HG03095 (cell line): ENCODE measurements at regions not wholly inside any gene's neighbourhood (a gene's known extent, or its start where the extent isn't known, plus 50 kb on each side); places are given as distances from the start of the nearest gene placed in this dataset.

Experiments used
- ATAC-seq: cut with Tn5 transposase; IDR thresholded peaks from one replicate; pipeline ENCODE4 v1.9.1; 2021; ENCODE audit warnings: moderate library complexity; ENCODE audit not compliant: unreplicated experiment

GRCh38 chr22:22743128-22743760, 98.8 kb downstream of the GGTLC2 start:
- no peak for ATAC-seq

GRCh38 chr22:22744412-22745224, 100.2 kb downstream of the GGTLC2 start:
- no peak for ATAC-seq

DNA sequence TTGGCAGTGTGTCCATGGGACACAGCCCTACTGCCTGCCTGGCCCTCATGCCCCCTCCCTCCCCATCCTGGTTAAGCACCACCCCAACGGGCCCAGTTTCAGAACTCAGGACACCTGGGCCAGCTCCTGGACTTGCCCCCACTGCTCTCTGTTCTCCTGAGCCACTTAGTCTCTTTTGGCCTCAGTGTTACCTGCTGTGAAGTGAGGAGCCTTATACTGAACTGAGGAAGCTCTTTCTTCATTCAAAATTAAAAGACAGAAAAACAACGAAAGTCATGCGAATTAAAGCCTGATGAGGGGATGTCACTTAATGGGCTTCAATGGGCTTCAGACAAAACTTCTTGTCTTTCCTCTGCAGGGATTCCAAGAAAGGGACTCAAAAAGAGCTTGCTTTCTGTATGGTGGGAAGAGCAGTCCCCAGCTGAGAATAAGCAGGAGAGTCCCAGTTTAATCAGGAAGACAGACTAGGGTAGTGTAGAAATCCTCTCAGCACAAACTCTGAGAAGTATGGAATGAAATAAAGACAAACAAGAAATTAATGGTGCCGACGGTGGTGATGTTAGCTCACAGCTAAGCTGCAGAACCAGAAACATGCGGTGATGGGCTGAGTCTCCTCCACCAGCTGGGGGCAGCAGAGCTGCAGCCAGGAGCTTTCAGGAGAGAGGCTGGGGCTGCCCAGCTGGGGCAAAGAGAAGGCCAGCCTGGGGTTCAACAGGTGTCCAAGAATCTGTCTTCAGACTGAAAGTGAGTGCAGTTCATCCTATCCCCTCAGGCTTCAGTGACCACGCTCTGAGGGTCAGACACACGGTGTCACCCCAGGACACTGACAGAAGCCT, 101.0 kb downstream of the GGTLC2 start:
- ATAC-seq, result no peak

DNA sequence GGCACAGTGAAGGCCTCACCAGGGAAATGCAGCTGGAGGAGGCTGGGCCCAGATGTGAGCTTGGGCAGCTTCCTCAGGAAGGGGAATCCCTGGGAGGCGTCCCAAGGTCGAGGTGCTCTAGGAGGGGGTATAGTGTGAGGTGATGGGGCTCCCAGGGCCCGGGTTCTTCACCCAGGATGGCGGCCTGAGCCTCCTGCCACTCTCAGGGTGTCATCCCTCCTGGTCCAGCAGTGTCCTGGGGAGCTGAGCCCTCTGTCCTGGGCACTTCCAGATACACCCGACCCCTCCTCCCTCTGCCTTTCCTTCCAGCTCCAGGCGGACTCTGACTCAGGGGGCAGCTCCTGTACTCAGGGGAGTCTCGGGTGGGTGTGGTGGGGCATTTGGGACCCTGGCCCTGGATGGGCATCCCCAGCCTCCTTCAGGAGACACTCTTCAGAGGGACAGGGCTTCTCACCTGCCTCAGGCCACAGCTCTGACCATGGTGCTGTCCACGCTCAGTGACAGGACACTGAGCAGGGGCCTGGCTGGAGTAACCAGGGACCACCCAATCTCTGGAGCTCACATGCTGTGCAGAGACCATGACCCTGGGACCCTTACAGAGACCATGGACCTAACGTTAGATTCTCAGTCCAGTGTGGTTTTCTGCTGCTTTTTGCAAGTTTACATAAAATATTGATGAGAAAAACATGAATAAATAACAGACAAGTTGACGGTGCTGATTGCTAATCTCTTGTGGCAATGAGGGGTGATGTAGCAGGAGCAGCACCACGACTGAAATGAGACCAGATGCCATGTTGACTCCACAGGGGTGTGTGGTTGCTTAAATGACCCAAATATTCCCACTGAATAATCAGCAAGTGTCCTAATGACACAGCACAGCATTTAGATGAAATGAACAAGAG, 101.9 kb downstream of the GGTLC2 start:
- ATAC-seq, result no peak

GRCh38 chr22:22746963-22747933, 102.8 kb downstream of the GGTLC2 start:
- no peak for ATAC-seq

DNA sequence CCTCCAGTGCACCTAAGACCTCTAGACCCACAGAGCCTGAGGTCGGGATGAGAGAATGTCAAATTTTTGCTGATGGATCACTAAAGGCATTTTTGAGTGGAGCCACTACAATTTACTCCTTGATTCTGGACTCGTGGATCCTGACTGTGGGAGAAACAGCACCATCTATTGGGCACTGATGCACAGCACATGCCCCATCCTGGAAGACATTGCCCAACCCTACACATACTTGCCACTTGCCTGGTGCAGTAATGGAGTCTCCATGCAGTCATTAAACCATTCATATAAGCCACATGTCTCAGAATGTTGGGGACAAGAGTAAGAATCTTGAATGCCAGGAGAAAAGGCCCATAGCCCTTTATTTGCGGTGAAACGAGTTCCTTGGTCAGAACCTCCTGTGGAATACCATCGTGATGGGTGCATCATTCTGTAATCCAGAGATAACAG, 103.9 kb downstream of the GGTLC2 start:
- ATAC-seq, result no peak

GRCh38 chr22:22748756-22749155, 104.3 kb downstream of the GGTLC2 start:
- no peak for ATAC-seq

DNA sequence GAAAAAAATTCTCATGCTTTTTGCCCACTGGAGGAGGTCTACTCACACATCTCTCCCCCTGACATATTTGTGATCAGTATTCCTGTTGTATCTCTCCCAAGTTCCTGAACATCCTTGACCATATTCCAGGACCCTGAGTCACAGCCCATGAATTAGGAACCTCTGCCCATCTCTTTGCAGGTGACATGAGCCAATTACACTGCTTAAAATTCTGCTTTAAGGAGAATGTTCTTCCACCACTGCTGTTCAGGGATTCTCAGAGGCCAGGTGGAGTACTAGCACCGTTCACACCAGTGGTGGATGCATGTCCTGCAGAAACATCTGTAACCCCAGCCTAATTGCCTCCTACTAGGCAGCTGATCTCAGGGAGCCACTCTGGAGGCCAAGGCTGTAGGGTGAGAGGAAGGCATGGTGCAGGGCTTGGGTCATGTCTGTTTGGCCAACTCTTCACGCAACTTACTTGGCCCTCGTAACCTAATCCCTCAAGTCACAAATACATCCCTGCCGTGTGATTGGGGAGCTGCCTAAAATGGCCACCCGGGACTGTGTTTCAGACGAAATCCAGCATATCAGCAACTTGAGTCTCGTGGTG, 104.8 kb downstream of the GGTLC2 start:
- no peak for ATAC-seq

DNA sequence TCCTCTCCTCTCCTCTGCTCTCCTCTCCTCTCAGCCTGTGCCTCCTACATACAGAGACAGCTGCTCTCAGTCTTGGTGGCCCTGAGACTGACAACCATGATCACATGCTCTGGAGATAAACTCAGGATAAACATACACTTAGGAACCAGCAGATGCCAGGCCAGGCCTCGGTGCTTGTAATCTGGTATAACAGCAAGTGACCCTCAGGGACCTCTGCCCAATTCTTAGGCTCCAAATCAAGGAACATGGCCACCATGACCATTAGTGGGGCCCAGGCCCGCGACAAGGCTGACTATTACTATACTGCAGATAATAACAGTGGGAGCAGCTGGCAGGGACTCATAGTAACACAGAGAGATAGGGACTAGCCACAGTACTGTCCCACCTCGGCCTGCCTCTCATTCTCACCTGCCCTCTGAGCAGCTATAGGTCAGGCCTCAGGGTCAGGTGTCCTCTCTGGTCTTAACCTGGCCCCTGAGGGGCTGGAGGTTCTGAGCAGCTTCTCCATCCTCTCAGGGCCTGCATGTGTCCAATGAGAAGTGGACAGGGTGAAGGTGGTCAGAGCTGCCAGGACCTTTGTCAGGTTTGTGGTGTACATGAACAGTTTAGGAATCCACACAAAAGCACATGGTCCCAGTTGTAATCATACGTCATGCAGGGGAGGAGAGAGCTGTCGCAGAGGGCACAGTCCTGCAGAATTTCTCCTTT, 106.1 kb downstream of the GGTLC2 start:
- no peak for ATAC-seq

DNA sequence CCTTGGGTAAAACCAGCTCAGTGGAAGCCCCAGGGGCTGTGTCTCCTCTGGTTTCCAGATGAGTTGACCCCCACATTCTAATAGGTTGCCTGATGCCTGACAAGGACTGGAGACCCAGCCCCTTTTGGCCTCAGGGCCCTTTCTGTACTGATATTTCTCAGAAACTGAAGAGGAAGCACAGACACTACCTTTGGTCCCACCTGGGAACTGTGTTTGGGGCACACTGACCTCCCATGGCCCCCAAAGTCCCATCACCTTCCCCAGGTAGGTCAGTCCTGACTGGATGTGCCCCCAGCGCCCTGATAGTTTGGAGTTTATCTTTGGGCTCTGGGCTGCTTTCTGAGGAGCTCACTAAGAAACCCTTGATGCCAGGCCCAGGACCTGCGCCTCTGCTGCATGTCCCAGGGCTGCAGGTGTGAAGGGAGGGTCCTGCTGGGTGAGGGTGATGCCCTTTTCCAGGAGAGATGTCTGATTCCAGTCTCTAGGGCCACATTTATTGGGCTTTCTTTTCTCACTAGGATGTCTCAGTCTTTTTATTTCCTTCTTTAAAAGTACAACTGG, 106.7 kb downstream of the GGTLC2 start:
- ATAC-seq, result no peak

- ATAC-seq, result no peak
Measured at GRCh38 chr22:22752199-22752555, 107.8 kb downstream of the GGTLC2 start.

DNA sequence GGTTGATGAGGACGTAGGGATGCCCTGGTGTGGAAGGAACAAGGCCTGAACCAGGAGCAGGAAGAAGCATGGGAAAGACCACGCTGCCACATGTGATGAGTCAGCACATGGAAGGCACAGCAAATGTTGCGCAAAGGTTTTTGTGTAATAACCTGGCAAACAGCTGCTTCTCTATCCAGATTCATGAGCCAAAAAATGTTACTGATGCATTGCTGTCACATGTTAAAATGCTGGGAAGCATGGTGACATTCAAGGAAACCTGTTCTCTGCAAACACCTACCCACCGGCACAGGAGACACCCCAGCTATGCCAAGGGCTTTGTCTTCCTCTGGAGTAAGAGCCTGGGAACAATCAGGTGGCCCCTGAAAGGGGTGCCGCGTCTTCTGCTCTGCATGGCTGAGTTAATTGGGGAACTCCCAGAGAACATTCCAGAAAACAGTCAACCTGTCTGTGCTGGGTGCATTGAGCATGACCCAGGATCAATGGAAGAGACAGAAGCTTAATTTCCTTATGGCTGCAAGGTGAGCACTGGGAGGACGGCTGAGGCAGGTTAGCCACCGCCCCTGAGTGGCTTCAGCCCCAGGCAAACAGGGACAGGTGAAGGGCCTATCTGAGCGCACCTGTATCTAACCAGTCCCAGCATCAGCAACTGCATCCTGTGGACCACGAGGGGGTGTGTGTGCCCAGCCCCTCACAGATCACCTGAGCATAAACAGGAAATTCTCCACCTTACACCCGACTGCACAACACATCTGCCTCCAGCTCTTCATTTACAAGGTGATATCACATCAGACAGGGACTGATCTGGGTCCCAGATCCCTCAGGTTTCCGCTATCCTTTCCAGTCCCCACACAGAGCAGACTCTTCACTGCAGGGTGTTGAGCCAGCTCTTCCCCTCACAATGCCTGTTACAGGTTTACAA, 108.4 kb downstream of the GGTLC2 start:
- no peak for ATAC-seq

GRCh38 chr22:22753526-22754267, 109.3 kb downstream of the GGTLC2 start:
- ATAC-seq, result no peak

DNA sequence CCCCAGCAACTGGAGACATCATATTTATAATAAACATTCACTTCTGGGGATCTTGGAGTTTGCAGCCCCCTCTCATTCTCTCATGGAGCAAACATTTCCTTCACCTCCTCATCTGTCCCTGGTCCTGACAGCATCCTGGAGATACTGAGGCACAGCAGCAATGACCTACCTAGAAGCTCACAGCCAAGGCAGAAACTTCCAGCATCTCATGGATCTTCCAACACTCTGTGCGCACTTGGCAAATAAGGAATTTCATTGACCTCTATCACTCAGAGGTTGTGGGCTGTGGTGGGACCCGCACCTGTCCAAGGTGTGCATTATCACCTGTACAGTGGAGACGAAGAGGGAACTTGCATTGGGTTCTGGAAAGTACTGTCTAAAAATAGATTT, 109.8 kb downstream of the GGTLC2 start:
- no peak for ATAC-seq

GRCh38 chr22:22754961-22755777, 110.8 kb downstream of the GGTLC2 start:
- no peak for ATAC-seq

- ATAC-seq, result no peak
Measured at GRCh38 chr22:22755778-22756100, 111.3 kb downstream of the GGTLC2 start.
